GM21390 (cell line): ENCODE measurements at regions not wholly inside any gene's neighbourhood (a gene's known extent, or its start where the extent isn't known, plus 50 kb on each side); places are given as distances from the start of the nearest gene placed in this dataset.

Experiments used
- ATAC-seq: cut with Tn5 transposase; IDR thresholded peaks from one replicate; pipeline ENCODE4 v1.9.1; 2021; ENCODE audit not compliant: unreplicated experiment

DNA sequence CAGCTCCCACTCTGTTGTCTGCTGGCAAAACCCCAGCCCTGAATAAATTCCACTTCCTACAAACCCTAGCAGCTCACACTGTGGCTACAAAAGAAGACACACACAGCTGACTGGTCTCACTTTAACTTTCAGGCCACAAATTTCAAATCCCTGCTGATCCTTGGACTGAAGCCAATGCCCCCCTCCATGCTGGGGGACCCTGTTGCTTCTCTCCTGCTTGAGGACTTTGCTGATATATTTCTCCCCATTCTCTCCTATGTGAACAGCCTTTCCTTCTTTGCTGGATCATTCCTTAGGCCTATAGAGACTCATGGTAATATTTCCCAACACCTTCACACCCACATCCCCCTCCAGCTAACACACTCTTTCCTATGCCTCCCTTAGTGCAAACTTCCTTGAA lies 79.6 kb upstream of the ADRA1B start:
- ATAC-seq = no peak

DNA sequence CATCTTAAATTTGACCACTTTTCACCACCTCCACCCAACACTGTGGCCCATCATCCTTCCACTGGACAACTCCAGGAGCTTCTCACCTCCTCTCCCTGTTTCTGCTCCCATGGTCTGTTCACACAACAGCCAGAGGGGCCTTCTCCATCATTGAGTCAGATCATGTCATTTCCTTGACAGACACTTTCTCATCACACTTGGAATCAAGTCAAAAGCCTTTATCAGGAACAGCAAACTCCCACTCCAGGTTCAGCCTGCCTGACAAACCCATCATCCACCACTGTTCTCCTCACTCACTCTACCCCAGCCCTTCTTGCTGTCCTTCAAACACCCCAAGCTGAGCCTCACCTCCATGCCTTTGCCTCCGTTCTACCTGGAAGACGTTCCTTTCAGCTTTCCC lies 78.4 kb upstream of the ADRA1B start:
- ATAC-seq = no peak

DNA sequence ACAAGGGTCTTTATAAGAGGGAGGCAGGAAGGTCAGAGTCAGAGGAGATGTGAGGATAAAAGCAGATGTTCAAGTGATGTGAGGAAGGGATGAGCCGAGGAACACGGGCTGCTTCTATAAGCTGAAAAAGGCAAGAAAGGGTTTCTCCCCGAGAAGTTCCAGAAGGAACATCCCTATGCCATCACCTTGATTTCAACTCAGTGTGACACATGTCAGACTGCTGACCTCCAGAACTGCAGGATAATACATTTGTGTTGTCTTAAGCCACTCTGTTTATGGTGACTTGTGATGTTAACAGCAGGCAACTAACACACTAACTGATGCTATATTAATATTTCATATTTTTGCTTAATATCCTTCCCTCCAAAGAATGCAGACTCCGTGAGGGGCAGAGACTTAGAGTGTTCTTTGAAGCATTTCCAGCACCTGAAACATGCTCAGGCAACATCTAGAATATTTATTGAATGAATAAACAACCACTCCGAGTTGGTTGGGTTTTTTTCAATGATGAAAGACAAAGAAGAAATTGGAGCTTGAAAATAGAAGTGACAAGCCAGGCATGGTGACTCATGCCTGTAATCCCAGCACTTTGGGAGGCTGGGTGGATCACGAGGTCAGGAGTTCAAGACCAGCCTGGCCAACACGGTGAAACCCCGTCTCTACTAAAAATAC lies 77.6 kb upstream of the ADRA1B start:
- ATAC-seq = no peak

DNA sequence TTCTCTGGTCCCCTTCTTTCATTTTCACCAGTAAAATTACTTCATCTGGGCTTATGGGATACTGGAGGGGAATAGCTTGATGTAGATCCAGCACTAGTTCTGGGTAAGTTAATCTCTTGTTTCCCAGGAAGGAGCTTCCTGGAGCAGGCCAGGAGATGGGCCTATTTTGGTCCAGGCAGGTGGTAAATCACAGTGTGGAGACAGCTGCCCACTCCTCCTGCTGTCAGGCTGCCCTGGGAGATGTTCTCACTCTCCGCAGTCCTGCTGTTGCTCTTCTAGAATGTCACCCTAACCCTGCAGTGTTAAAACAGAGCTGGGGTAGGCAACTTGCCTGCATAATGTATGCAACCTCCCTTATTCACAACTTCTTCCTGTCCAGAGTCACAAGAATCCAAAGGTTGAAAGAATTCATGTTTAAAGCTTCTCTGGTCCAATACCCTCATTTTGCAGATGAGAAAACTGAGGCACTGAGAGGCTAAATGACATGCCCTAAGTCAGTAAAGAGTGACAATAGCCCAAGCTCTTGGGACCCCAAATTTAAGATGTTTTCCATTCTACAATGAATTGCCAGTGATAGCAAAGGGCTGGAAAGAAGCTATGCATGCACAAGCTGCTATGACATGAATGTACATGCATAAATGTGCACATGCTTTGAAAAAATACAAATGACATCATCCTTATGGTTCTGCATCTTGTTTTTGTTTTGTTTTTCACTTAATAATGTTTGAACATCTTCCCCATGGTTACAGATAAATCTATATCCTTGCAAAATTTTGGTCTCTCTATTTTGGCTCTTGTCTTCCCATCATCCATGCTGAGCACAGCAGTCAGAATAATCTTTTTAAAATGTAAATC lies 71.8 kb upstream of the ADRA1B start:
- no peak for ATAC-seq

DNA sequence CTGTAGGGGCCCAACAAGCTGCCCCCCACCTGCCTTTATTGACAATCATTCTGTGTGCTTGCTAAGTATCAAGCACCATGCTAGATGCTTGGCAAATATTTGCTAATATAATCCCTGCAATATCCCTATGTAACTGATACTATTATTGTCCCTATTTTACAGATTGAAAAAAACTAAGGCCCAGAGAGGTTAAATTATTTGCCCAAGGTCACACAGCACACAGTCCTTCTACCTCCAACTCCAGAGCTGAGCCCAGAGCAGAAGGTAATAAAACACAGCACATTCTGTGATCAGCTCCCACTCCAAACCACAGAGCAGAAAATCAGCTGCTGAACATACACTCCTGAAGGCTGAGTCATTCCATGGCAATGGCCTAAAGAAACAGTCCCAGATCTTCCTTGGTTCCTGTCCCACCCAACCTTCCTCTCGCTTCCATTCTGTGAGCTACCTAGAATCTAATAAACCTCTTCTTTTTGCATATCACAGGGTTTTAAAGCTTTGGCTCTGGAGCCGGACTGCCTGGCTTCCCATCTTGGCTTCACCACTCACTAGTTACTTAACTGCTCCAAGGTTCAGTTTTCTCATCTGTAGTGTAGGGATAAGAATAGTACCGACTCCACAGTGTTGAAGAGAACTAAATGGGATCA lies 66.7 kb upstream of the ADRA1B start:
- no peak for ATAC-seq

DNA sequence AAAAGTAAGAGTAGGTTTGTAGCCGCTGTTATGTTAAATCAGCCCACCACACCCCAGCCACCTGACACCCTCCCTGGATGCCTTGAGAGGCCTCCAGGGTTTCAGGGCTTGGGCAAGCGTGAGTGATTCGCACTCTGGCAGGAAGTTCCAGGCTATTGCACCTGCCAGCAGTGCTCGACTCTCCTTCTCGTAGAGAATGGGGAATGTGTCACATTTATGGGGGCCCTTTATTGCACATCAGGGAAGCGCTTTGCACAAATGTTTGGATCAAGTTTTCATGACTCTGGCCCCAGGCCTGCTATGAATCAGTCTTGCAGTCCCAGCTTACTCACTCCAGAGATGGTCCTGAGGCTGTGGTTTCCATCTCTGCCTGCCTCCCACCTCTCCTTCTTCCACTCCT lies 66.1 kb upstream of the ADRA1B start:
- no peak for ATAC-seq

DNA sequence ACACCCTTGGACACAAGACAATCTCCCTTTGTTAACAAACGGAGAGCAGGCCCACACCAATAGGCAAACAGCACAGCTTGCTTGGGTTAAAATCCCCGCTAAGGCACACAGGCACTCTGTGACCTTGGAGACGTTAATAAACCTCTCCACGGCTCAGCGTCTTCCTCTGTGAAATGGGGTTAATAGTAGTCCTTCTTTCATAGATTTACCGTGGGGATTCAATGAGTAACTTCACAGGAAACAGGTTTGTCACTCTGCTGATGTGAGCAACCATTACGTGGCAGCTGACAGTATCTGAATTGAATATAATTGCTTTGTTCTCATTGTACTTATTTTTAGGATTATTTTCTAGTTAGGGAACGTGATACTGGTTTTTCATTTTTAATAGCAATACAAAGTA lies 65.2 kb upstream of the ADRA1B start:
- ATAC-seq = no peak

DNA sequence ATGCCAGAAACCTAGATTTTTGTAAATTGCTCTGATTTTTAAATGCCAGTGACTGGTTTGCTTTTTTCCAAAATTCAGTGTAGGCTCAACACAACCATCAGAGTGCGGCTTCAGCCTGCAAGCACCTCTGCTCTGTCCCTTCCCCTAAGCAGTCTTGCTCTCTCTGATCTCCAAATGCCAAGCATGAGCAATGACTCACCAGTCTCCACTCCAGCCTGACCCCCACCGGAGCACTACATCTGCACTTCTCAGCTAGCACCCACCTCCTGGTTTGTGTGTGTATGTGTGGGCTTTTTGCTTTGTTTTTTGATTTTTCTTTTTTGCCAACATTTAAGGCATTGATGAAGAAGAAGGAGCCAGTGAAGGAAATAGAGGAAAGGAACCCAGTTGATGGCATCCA lies 61.4 kb upstream of the ADRA1B start:
- no peak for ATAC-seq

DNA sequence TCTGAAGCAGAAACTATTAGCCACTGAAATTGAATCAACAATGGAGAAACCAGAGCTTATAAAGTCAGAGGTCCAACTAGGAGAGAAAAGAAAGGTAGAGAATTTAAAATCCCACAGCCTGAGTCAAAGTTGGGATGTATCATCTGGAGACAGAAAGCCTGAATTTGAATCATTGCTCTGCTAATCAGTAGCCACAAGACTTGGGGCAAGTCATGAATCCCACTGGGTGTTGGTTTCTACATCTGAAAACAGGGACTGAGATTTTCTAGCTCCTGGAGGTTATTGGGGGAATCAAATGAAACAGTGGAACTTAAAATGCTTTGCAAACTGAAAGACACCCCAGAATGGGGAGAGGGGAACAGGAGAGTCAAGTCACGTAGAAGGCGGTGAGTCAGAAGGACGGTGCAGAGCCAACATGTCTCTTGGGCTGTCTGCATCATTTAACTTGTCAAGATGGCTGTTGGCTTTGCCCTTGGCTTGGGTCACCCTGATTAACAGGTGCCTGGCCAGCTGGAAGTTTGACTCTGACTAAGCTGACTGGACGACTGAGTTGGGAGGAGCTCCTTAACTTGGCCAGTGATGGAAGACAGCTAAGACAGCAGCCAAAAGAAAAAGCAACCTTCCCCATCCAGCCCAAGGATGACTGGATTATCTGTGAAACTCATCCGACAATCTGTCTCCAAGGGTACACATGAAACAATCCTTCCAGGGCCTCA lies 60.6 kb upstream of the ADRA1B start:
- ATAC-seq = no peak

DNA sequence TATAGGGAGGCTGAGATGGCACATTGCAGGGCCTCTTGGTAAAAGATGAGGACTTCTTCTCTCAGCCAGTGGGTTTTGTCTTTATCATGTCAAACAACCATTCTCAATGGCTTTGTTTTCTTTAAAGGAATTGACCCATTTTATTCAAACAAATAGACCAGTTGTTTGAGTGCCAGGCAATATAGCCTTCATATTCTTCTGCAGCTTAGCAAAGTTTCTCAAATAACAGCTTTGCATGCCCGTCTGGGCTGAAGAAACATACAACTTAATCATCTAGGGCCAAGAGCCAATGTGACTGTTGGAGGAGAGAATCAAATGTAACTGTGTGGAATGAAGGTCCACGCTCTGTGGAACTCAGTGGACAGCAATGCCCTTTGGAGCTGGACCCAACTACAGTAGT lies 57.4 kb upstream of the ADRA1B start:
- ATAC-seq = no peak

DNA sequence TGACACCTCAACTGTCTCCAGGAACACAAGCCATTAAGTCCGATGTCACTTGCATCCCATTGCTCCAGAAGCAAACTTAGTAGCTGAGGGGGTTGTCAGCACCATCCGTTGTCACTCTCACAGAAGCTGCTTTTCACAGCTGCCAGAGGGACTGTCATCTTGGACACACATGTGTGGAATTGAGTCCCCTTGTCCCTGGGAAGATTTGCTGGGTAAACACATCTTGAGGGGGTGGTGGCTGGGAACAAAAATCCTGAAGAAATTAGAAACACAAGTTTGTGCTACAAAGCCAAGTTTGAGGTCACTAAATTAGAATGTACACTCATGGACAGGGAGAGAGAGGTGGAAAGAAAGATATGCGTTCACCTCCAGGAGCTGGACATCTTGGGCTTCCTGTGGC lies 55.2 kb upstream of the ADRA1B start:
- ATAC-seq = no peak

DNA sequence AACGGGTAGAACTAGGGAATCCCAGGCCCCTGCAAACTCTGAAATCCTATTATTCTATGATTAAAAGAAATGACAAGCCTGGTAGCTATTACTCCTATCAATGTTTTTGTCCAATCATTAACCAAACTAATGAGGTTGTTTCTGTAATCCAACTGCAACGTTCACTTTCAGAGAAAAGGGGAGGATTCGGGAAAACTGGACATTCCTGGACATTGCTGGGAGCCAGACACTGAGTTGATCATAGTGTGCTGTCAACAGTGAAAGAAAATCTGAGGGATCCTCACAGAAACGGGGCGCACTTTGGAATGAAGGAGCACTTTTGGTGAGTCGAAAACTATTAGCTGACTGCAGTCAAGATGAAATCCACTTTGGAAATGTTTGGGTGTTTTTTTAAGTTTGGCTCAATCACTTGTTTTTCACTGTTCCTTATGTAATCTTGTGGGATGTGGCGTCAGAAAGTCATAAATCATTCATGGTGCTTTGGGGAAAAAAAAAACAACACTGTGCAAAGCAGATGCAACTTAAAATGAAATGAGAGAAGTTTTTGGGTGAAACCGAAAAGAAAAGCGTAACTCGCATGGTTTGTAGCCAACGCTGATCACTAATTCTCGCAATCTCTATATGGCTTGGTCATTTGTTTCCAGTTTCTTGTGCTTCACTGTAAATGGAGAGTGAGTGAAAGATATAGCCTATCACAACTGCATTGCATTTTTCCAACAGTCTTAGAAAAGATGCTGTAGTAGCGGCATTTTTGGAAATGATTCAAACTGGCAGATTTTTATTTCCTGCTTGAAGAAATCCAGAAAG lies 51.2 kb upstream of the ADRA1B start:
- peak; percentile 98 for ATAC-seq

DNA sequence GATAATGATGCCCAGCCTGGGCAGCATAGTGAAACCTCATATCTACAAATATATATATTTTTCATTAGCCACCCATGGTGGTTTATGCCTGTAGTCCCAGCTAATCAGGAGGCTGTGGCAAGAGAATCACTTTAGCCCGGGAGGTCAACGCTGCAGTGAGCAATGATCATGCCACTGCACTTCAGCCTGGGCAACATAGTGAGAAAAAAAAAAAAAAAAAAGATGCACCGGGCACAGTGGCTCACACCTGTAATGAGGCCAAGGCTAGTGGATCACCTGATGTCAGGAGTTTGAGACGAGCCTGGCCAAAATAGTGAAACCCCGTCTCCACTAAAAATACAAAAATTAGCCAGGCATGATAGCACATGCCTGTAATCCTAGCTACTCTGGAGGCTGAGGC lies 50.2 kb upstream of the ADRA1B start:
- ATAC-seq = no peak
